Kidney epithelial cell (primary cell): ENCODE measurements at regions not wholly inside any gene's neighbourhood (a gene's known extent, or its start where the extent isn't known, plus 50 kb on each side); places are given as distances from the start of the nearest gene placed in this dataset.

Experiments used
- DNase-seq: peaks from one replicate; pipeline ENCODE4 v3.0.0-alpha.2; 2010; ENCODE audit warnings: low read depth
- H3K27me3 ChIP-seq: 2 replicates; pipeline ENCODE4 v1.6.0; 2011; ENCODE audit warnings: low read length; ENCODE audit not compliant: control insufficient read depth, insufficient read depth
- H3K36me3 ChIP-seq: 2 replicates; pipeline ENCODE4 v1.5.1; 2011; ENCODE audit warnings: low read length; ENCODE audit not compliant: control insufficient read depth, insufficient read depth
- H3K4me3 ChIP-seq: 2 replicates; pipeline ENCODE4 v1.5.1; 2011; ENCODE audit warnings: low read depth, mild to moderate bottlenecking, control low read depth, low read length
- CTCF ChIP-seq: IDR thresholded peaks from 2 replicates; pipeline ENCODE4 v1.5.1; 2011; ENCODE audit warnings: mild to moderate bottlenecking, moderate library complexity, low read length, control low read depth, inconsistent platforms; ENCODE audit not compliant: insufficient read depth, poor library complexity, severe bottlenecking

- TF ChIP-seq CTCF: no peak
- no peak for DNase-seq
- no peaks in the 10 kb centered on the region for H3K27me3 ChIP-seq
- no peak overlapping the region for H3K4me3 ChIP-seq
- no peaks in the 10 kb centered on the region for H3K36me3 ChIP-seq
Measured at GRCh38 chr10:117723343-117723742, 180.8 kb downstream of the EMX2 start.

DNA sequence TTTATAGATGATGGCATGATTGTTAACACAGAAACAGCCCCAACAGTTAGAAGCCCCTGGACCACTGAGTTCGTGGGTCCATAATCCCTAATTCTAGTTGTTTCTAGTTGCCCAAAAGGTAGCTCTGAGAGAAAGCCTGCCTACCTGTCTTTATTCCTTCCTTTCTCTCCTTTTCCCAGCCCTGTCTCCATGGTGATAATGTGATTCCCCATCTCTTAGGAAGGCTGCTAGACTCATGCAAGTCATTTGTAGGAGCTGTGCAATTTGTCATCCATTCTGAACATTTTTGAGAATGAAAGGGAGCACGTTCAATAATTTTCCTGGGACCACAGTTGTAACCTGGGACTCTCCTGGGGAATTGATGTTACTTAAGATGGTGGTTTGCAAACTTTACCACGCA lies 183.4 kb downstream of the EMX2 start:
- TF ChIP-seq CTCF: no peak
- Histone ChIP-seq H3K36me3 (no peaks in the 10 kb centered on the region), H3K4me3 (no peak overlapping the region), H3K27me3 (no peaks in the 10 kb centered on the region)
- DNase-seq: no peak

- TF ChIP-seq CTCF: no peak
- H3K27me3 ChIP-seq: no peaks in the 10 kb centered on the region
- DNase-seq: no peak
- H3K4me3 ChIP-seq: no peak overlapping the region
- H3K36me3 ChIP-seq: no peaks in the 10 kb centered on the region
Measured at GRCh38 chr10:117726596-117727295, 184.2 kb downstream of the EMX2 start.

- Histone ChIP-seq H3K36me3 (no peaks in the 10 kb centered on the region), H3K4me3 (no peak overlapping the region), H3K27me3 (peaks cover 2% of the 10 kb centered on the region)
- no peak for TF ChIP-seq CTCF
- DNase-seq: no peak
Measured at GRCh38 chr10:117727421-117727820, 184.9 kb downstream of the EMX2 start.

GRCh38 chr10:117728087-117728486 lies 185.5 kb downstream of the EMX2 start:
- peaks cover 2% of the 10 kb centered on the region for H3K27me3 ChIP-seq
- no peak for DNase-seq
- no peak for TF ChIP-seq CTCF
- H3K36me3 ChIP-seq: no peaks in the 10 kb centered on the region
- no peak overlapping the region for H3K4me3 ChIP-seq

DNA sequence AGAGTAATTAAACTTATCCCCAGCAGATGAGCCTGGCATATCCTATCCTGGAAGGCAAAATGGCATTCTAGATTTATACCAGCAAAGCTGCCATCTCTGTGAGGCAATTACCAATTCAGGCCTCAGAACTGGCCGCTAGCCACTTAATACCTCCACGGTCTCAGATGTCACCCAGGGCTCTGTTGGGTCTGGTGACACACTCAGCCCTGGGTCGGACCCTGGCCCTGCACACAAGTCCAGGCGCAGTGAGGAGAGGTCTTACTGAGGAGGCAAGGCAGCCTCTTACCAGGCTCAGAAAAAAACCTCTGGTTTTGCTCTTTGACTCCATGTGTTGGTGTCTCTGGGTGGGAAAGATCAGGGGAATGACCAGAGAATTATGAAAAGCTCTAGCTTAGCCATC lies 186.6 kb downstream of the EMX2 start:
- Histone ChIP-seq H3K36me3 (no peaks in the 10 kb centered on the region), H3K4me3 (no peak overlapping the region), H3K27me3 (peaks cover 2% of the 10 kb centered on the region)
- TF ChIP-seq CTCF: no peak
- DNase-seq: no peak
